22Rv1 (cell line): ENCODE measurements at regions not wholly inside any gene's neighbourhood (a gene's known extent, or its start where the extent isn't known, plus 50 kb on each side); places are given as distances from the start of the nearest gene placed in this dataset.

Source experiments
- CTCF ChIP-seq: fragments of 450-650 bp; IDR thresholded peaks from 2 replicates; pipeline ENCODE4 v1.5.1; 2017; ENCODE audit warnings: mild to moderate bottlenecking
- ZFX ChIP-seq: fragments of 450-650 bp; IDR thresholded peaks from 2 replicates; pipeline ENCODE4 v1.6.1; 2017; ENCODE audit warnings: antibody characterized with exemption, borderline replicate concordance

GRCh38 chrX:20402956-20403355 is 136.2 kb upstream of the RPS6KA3 start:
- TF ChIP-seq CTCF (no peak), ZFX (no peak)
